ENCODE measurements at regions not wholly inside any gene's neighbourhood (a gene's known extent, or its start where the extent isn't known, plus 50 kb on each side); places are given as distances from the start of the nearest gene placed in this dataset.

- TF ChIP-seq CTCF (IDR thresholded peaks at IDR 0.05; ENCODE audit: low read depth, low read length, poor library complexity, severe bottlenecking): no peak
- no peak for TF ChIP-seq EZH2phosphoT487 (IDR thresholded peaks at IDR 0.05; ENCODE audit: borderline replicate concordance, low read length)
Observed at GRCh38 chr10:55750458-55750857, 610.6 kb downstream of the ZWINT start.

Data from DOHH2 (cell line).